ENCODE measurements at regions not wholly inside any gene's neighbourhood (a gene's known extent, or its start where the extent isn't known, plus 50 kb on each side); places are given as distances from the start of the nearest gene placed in this dataset.

DNA sequence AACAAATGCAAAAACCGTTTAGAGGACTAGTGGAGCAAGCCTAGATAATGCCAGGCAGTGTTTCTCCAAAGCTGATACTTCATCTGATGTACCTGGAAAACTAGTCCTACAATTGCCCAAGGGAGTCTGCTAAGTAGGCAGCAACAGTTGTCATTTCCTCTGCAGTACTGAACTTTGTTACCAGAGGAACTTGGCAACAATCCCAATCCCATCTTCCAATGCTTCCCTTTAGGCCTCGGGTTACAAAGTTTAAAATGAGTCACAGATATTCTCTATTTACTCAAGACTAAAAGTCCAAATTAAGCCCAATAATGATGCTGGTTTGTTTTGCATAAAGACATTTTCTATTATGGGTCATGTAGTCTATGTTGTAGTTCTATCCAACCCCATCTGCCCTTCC lies 120.0 kb upstream of the GLRA2 start:
- no peak overlapping the region for H3K27ac ChIP-seq
- TF ChIP-seq, protein P1, sequence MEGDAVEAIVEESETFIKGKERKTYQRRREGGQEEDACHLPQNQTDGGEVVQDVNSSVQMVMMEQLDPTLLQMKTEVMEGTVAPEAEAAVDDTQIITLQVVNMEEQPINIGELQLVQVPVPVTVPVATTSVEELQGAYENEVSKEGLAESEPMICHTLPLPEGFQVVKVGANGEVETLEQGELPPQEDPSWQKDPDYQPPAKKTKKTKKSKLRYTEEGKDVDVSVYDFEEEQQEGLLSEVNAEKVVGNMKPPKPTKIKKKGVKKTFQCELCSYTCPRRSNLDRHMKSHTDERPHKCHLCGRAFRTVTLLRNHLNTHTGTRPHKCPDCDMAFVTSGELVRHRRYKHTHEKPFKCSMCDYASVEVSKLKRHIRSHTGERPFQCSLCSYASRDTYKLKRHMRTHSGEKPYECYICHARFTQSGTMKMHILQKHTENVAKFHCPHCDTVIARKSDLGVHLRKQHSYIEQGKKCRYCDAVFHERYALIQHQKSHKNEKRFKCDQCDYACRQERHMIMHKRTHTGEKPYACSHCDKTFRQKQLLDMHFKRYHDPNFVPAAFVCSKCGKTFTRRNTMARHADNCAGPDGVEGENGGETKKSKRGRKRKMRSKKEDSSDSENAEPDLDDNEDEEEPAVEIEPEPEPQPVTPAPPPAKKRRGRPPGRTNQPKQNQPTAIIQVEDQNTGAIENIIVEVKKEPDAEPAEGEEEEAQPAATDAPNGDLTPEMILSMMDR (conservative IDR thresholded peaks at IDR 0.05) = no peak

DNA sequence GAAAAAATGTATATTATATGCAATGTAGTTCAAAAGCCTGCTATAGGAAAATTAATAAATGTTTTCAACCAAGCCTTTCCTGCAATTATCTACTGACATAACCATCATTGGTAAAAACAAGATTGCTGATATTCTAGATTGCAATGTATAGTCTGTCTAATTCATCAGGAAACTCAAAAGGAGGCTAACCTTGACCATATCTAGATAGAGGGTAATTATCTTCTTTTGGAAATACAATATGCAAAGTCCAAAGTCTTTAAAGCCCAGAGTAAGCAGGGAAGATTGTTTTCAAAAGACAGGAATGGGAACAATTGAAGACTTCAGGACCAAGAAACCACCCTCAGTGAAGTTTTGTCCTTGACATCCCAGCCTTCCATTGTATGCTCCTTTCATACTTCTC lies 123.1 kb upstream of the GLRA2 start:
- TF ChIP-seq, protein P1 (conservative IDR thresholded peaks at IDR 0.05) = no peak
- H3K27ac ChIP-seq = no peak overlapping the region

DNA sequence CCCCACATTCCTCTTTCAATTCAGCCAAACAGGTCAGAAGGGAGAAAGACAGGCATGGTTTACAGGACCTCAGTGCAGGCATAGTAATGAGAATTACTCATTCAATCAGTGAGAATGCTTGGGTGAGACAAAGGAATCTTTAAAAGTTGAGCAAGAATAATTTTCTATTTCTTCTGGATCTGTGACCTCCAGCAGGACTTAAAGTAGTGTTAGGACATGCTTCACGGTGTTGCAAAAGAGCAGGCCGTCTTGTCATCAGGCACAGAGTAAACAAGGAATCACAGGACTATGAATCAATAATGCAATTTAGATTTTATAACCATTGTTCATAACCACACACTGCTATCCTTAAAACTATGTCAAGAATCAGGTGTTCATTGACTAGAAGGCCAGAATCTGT lies 130.6 kb upstream of the GLRA2 start:
- TF ChIP-seq, protein P1 (conservative IDR thresholded peaks at IDR 0.05) = no peak
- H3K27ac ChIP-seq = peak overlapping the region; percentile 22; the same call in 1 of the 2 replicates

DNA sequence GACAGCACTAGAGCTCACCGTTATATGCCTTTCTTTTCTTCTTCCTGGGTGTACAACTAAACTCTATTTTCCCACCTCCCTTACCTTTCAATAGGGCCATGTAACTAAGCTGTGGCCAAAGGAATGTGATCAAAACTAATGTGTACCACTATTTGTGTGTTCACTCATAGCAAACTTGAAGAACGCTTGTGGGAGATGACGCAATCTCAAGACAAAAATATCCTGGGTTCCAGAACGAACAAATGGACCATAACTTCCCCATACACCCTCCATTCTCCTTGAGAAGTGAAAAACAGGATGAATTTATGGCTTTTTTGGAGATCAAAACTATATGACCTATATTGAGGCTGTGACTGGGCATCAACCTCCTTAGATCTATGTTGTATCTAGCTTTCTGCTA lies 139.7 kb upstream of the GLRA2 start:
- TF ChIP-seq, protein P1 (conservative IDR thresholded peaks at IDR 0.05) = no peak
- no peak overlapping the region for H3K27ac ChIP-seq

DNA sequence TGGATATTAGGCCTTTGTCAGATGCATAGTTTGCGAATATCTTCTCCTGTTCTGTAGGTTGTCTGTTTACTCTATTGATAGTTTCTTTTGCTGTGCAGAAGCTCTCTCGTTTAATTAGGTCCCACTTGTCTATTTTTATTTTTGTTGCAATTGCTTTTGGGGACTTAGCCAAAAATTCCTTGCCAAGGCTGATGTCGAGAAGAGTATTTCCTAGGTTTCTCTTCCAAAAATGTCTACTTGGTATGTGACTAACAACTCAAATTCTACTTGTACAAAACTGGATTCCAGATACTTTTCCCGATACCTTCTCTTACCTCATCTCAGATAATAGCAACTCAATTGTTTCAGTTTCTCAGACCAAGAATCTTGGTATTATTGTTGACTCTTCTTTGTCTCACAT lies 142.4 kb upstream of the GLRA2 start:
- no peak overlapping the region for H3K27ac ChIP-seq
- TF ChIP-seq, protein P1 (conservative IDR thresholded peaks at IDR 0.05) = no peak

DNA sequence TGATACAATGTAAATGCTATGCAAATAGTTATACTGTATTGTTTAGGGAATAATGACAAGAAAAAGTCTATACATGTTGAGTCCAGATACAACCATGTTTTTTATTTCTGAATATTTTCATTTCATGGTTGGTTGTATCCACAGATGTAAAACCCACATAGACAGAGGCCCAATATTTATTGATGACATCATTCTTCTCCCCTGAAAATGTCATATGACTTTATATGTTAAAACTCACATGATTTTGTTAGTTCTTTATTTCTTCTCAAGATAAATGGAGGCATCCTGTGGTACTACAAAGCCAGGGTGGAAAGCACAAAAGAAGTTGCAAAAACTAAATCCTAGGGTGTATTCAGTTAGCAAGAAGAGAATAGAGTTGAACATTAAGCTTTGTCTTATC lies 149.3 kb upstream of the GLRA2 start:
- H3K27ac ChIP-seq = no peak overlapping the region
- TF ChIP-seq, protein P1 (conservative IDR thresholded peaks at IDR 0.05) = no peak

DNA sequence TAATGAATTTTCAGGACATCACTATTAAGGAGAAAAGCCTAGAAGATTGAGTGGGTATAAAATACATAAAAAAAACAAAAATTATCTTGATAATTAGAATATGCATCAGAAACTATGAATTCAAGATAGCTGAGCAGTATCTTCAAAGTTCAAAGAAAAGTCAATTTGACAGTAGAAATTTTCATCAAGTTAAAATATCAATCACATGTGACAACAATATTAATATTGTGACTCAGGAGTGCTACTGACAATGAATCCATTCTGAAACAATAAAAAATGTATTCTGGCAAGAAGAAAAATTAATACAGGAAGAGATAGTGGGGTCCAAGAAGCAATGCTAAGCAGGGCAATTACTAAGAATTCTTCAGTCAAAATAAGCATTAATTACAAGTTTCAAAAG lies 151.9 kb upstream of the GLRA2 start:
- H3K27ac ChIP-seq = no peak overlapping the region
- TF ChIP-seq, protein P1 (conservative IDR thresholded peaks at IDR 0.05) = no peak

DNA sequence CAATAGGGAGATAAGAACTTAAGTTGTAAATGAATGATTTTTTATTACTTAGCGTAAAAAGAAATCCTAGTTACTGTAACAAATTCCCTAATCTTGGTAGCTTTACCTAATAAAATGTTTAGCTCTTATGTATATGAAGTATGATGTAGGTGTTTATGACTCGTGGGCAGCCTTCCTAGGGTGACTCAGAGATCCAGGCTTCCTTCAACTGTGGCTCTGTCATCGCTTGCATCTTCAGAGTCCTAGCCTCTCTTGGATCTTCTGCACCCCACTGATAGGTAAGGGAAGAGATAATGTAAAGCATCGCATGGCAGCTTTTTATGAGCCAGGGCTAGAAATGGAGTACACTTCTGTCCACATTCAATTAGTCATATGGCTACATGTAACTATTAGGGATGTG lies 165.6 kb upstream of the GLRA2 start:
- TF ChIP-seq, protein P1 (conservative IDR thresholded peaks at IDR 0.05) = no peak
- H3K27ac ChIP-seq = no peak overlapping the region

Data from VCaP (cell line).